NCI-H748 treated with DMSO at 0.1 percent for 48 hours (cell line): ENCODE measurements at regions not wholly inside any gene's neighbourhood (a gene's known extent, or its start where the extent isn't known, plus 50 kb on each side); places are given as distances from the start of the nearest gene placed in this dataset.
"Not testable (repeated sequence)": the region's sequence is repeated elsewhere in the genome, so short reads cannot be mapped to it uniquely, and the experiment has no call there.

Source experiments
- DNase-seq: peaks from one replicate; lab custom pipeline; 2025; lab: John Stamatoyannopoulos, UW

- no peak for DNase-seq
Measured at GRCh38 chr9:117938896-117939295, 234.7 kb downstream of the TLR4 start.

- DNase-seq = not testable (repeated sequence)
Measured at GRCh38 chr9:117944750-117945149, 240.5 kb downstream of the TLR4 start.

DNA sequence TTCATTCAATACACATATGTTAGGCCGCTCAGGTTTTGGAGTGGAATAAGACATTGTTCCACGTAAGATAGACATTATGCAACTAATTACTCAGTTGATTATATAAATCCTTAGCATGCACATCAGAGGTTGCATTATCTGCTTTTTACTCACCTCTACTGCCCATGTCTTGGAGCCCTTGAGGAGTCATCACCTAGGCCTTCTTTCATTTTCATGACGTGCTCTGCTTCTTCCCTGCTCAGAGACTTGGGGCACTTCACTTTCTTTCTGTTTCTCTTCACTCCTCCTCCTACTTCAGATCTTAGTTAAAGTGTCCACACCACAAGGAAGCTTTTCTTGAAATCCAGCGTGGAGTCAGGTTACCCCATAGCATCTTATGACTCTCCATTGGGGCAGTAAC lies 241.1 kb downstream of the TLR4 start:
- no peak for DNase-seq

DNA sequence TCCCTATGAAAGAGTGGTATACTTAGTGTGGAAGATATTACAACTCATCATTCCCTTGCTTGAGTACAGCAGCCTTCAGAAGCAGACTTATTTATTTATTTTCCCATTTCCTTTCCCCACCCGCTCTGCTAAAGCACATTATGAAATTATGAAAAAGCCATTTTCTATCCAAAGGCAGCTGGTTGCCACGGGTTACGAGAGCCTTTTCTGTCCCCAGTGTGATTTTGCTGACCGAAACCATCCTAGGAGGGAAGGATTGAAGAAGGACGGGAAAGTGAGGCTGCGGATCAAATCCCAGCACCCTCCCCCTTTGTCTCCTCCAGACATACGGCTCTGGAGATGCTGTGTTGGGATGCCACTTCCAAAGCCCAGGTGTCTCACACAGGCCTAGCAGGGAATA lies 246.9 kb downstream of the TLR4 start:
- no peak for DNase-seq

DNA sequence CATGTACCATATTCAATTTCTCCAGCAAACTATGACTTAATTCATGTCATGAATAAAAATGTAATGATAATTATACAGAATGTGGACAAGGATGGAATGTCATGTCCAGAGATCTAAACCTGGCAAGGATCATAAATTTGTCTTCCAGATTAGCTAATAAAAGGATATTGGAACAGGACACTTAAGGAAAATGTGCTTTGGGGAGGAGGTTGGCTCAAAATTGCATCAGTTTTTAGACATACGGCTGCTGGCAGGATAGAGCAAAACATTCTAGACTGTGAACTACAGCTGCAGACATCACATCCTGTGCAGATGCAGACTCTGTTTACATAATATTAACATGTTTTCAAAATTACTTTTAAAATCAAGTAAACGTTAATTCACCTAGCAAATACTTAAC lies 248.4 kb downstream of the TLR4 start:
- no peak for DNase-seq

DNA sequence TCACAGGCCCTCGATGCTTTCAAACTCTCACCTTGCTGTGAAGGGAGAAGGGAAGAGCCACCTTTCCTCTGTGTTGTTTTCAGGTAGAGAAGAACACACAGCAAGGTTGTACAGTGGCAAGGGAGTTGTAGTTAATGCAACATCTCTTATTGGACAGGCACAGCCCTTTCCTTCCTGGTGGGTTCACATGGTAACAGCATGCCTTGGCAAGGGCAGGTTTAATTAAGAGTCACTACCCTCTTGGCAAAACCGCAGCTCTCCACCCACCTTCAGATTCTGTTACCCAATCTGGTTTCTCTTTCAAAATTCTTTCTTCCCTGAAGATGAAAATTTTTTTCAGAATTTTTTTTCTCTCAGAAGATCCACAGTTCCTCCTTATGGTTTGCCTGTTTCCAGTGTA lies 253.1 kb downstream of the TLR4 start:
- DNase-seq = no peak

GRCh38 chr9:117958726-117959125 lies 254.5 kb downstream of the TLR4 start:
- DNase-seq = no peak

DNA sequence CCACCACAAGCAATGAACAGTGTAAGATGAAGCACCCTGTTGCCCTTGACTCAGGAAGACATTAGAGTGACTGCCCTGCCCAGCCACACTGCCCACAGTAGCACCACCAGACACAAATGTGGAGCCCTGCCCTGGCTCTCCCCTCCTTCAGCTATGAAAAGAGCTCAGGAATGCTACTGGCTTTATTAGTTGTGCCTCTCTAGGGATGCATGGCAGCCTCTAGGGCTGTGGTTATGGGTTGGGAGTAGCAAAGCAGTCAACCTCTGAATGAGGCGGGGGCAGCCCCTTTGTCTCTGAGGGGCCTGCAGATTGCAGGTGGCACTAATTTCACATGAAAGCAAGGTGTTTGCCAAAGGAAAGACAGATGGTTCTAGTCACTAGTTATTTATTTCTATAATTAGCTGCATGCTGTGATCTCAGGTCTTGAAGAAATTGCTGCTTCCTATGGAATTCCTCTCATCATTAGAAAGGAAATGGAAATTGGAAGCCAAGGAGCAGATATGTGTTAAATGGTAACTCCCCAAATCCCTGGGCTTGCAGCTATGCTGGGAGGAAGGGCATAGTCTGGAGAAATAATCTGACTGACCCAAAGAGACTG lies 259.4 kb downstream of the TLR4 start:
- DNase-seq = no peak

GRCh38 chr9:117970276-117971050 lies 266.3 kb downstream of the TLR4 start:
- DNase-seq = no peak

GRCh38 chr9:117974108-117974507 lies 269.9 kb downstream of the TLR4 start:
- no peak for DNase-seq

GRCh38 chr9:117979914-117980313 lies 275.7 kb downstream of the TLR4 start:
- no peak for DNase-seq

DNA sequence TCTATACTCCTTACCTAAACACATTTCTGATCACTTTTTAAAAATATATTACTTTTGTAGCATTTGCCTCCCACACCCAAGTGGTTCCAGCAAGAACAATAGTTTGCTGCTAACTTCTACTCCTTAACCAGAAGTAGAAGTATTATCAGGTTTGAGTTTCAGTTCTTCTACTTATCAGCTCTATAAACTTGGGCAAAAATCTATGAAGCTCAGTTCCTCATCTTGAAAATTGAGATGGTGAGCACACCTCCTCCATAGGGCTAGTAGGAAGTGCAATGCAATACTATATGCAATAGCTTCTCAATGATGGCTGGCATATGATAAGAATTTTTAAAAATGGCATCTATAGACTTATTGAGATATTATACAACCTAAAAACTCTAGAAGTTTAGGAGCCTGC lies 283.7 kb downstream of the TLR4 start:
- no peak for DNase-seq

GRCh38 chr9:117992006-117992405 lies 287.8 kb downstream of the TLR4 start:
- peak; percentile 30 for DNase-seq

DNA sequence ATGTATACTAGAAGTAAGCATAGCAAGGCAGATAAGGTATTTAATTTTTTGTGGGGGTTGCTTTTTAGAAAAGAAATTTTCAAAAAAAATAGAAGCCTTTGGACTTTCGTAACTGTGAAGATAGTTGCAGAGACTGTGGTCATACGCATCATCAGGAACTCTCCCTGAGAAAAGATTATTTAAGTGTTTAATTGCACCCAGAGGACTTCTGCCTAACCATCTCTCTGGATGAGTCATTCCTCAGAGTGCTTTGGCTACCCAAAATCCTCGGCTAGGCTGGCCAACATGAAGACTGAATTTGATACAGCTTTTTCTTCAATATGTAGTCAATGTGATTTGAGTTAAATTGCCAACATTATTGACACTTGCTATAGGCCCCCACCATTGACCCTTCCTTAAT lies 296.4 kb downstream of the TLR4 start:
- no peak for DNase-seq

- DNase-seq = no peak
Measured at GRCh38 chr9:118003240-118003639, 299.0 kb downstream of the TLR4 start.

GRCh38 chr9:118008246-118008645 lies 304.0 kb downstream of the TLR4 start:
- DNase-seq = peak; percentile 9

- DNase-seq = peak; percentile 47
Measured at GRCh38 chr9:118009614-118010013, 305.4 kb downstream of the TLR4 start.

DNA sequence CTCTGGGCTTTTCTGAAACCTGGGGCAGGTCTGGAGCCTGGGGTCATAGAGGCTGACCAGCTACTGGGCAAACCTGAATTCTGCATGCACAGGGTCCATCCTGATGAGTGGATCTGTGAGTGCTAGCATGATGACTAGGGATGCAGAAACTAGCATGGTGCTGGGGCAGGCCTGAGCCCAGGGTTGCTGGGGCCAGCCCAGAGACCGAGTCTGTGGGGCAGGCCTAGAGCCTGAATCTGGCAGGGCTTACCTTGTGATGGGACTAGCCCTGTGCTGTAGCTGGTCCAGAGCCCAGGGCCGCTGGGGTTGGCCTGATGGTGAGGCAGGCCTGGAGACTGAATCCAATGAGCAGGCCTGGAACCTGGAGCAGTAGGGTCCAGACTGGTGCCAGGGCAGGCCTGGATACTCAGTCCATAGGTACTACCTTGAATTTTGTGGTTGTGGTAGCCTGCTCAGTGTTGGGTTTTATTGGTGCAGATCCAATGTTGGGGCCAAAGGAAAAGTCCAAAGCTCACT lies 313.5 kb downstream of the TLR4 start:
- no peak for DNase-seq

GRCh38 chr9:118023644-118024043 lies 319.4 kb downstream of the TLR4 start:
- DNase-seq = no peak

DNA sequence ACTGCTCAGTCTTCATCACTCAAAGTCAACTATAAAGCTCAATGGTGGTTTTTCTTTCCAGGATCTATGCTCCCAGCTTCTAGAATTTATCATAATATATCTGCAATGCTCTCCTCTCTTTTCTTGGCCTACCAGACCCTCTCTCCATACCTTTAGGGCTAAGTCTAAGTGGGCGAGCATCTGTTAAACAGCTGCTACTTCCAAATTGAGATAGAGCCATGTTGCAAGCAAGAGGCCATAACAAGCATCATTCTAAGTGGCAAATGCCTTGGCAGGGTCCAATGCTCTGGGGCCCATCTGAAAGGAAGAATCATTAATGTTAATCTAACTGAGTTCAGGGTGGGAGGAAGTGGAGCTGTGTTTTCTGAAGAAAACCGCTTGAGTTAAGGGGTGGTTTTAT lies 324.0 kb downstream of the TLR4 start:
- DNase-seq = no peak

GRCh38 chr9:118029425-118029824 lies 325.2 kb downstream of the TLR4 start:
- no peak for DNase-seq

GRCh38 chr9:118034701-118035100 lies 330.5 kb downstream of the TLR4 start:
- no peak for DNase-seq

- no peak for DNase-seq
Measured at GRCh38 chr9:118038713-118039112, 334.5 kb downstream of the TLR4 start.

DNA sequence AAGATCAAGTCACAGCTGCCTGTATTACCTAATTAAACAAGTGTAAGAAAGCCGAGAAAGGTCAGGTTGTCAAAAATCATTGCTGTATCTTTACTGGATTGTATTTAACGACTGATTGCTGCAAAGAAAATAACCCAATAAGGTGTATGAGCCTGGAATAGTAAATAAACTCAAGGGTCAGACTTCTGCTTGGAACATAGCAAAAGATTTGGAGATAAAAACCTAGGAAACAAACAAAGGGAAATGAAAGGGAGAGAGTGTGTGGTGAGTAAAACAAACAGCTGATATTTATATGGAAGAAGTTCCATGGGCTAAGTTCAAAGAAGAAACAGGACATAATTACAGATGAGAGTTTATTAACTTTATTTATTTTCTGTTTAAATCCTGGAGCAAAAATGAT lies 354.0 kb downstream of the TLR4 start:
- peak; percentile 44 for DNase-seq
